ENCODE measurements at regions not wholly inside any gene's neighbourhood (a gene's known extent, or its start where the extent isn't known, plus 50 kb on each side); places are given as distances from the start of the nearest gene placed in this dataset.

GRCh38 chr13:63972328-63972727 lies 2556.7 kb upstream of the PCDH20 start:
- no peak for DNase-seq (ENCODE audit: extremely low read depth, low read depth)
- no peak for TF ChIP-seq CTCF (IDR thresholded peaks at IDR 0.05; ENCODE audit: low read depth, low read length)

- no peak for DNase-seq (ENCODE audit: extremely low read depth, low read depth)
- TF ChIP-seq CTCF (IDR thresholded peaks at IDR 0.05; ENCODE audit: low read depth, low read length): no peak
Observed at GRCh38 chr13:63954683-63955082, 2539.0 kb upstream of the PCDH20 start.

- DNase-seq (ENCODE audit: extremely low read depth, low read depth): no peak
- no peak for TF ChIP-seq CTCF (IDR thresholded peaks at IDR 0.05; ENCODE audit: low read depth, low read length)
Observed at GRCh38 chr13:63948045-63948444, 2532.4 kb upstream of the PCDH20 start.

GRCh38 chr13:63944911-63945310 lies 2529.3 kb upstream of the PCDH20 start:
- DNase-seq (ENCODE audit: extremely low read depth, low read depth): no peak
- no peak for TF ChIP-seq CTCF (IDR thresholded peaks at IDR 0.05; ENCODE audit: low read depth, low read length)

GRCh38 chr13:63942372-63942771 lies 2526.7 kb upstream of the PCDH20 start:
- TF ChIP-seq CTCF (IDR thresholded peaks at IDR 0.05; ENCODE audit: low read depth, low read length): no peak
- no peak for DNase-seq (ENCODE audit: extremely low read depth, low read depth)

- TF ChIP-seq CTCF (IDR thresholded peaks at IDR 0.05; ENCODE audit: low read depth, low read length): no peak
- no peak for DNase-seq (ENCODE audit: extremely low read depth, low read depth)
Observed at GRCh38 chr13:63938851-63939250, 2523.2 kb upstream of the PCDH20 start.

GRCh38 chr13:63910511-63910910 lies 2494.9 kb upstream of the PCDH20 start:
- no peak for TF ChIP-seq CTCF (IDR thresholded peaks at IDR 0.05; ENCODE audit: low read depth, low read length)
- no peak for DNase-seq (ENCODE audit: extremely low read depth, low read depth)

Measured in AG09319 (cell line).